Adrenal gland (tissue), 5 donors: ENCODE measurements at regions not wholly inside any gene's neighbourhood (a gene's known extent, or its start where the extent isn't known, plus 50 kb on each side); places are given as distances from the start of the nearest gene placed in this dataset.

ENCODE experiments used
- CTCF ChIP-seq, 6 experiments: fragments of 450-650 bp in 4 of 6; fragments of 200-600 bp in 2 of 6; sonication (generic) in 1 of 6; IDR thresholded peaks; 1 replicate in 5 of 6; 2 replicates in 1 of 6; pipeline versions ENCODE4 v1.5.1 to v1.8.0; 2016 to 2021; ENCODE audit warnings: antibody characterized with exemption in 6 of 6, mild to moderate bottlenecking in 2 of 6, moderate library complexity in 1 of 6
- POLR2A ChIP-seq, 2 donors: fragments of 450-650 bp; IDR thresholded peaks; one replicate each; pipeline ENCODE4 v1.6.1; 2017; ENCODE audit warnings: antibody characterized with exemption in 2 of 2, mild to moderate bottlenecking in 2 of 2, moderate library complexity in 1 of 2
- donor health status: DM: no; HTN: no; CAD: no.

- TF ChIP-seq CTCF (IDR thresholded peaks at IDR 0.05), result no peak
- TF ChIP-seq POLR2A (IDR thresholded peaks at IDR 0.05), result no peak
These were observed 567.7 kb downstream of the LRFN5 start for GRCh38 chr14:42174357-42174756.
